Trophoblast cell (in vitro differentiated cells and primary cell): ENCODE measurements at regions not wholly inside any gene's neighbourhood (a gene's known extent, or its start where the extent isn't known, plus 50 kb on each side); places are given as distances from the start of the nearest gene placed in this dataset.

ENCODE experiments used
- DNase-seq, 2 donors: peaks; one replicate each; pipeline ENCODE4 v3.0.0-alpha.2; 2016
- H2AFZ ChIP-seq: 2 replicates; pipeline ENCODE4 v1.6.1; 2013; ENCODE audit warnings: low read length, moderate library complexity, mild to moderate bottlenecking; ENCODE audit not compliant: insufficient read depth, poor library complexity
- H2AK5ac ChIP-seq: 2 replicates; pipeline ENCODE4 v1.6.1; 2013; ENCODE audit warnings: mild to moderate bottlenecking, low read length
- H2BK120ac ChIP-seq: 2 replicates; pipeline ENCODE4 v1.6.1; 2013; ENCODE audit warnings: low read length, mild to moderate bottlenecking, moderate library complexity; ENCODE audit not compliant: insufficient read depth, poor library complexity
- H2BK12ac ChIP-seq: 2 replicates; pipeline ENCODE4 v1.6.1; 2013; ENCODE audit warnings: mild to moderate bottlenecking, low read length, moderate library complexity
- H2BK5ac ChIP-seq: 2 replicates; pipeline ENCODE4 v1.6.1; 2013; ENCODE audit warnings: low read length, low read depth, moderate library complexity, mild to moderate bottlenecking; ENCODE audit not compliant: poor library complexity
- H3K14ac ChIP-seq: 2 replicates; pipeline ENCODE4 v1.6.1; 2013; ENCODE audit warnings: mild to moderate bottlenecking, low read length
- H3K18ac ChIP-seq: 2 replicates; pipeline ENCODE4 v1.6.1; 2013; ENCODE audit warnings: mild to moderate bottlenecking, low read length
- H3K23ac ChIP-seq: 2 replicates; pipeline ENCODE4 v1.6.1; 2013; ENCODE audit warnings: low read length
- H3K27ac ChIP-seq: 2 replicates; pipeline ENCODE4 v1.5.1; 2013; ENCODE audit warnings: low read depth, mild to moderate bottlenecking, inconsistent platforms, low read length, moderate library complexity
- H3K27me3 ChIP-seq: 2 replicates; pipeline ENCODE4 v1.6.1; 2013; ENCODE audit warnings: inconsistent platforms, mild to moderate bottlenecking, low read length, moderate library complexity; ENCODE audit not compliant: insufficient read depth
- H3K36me3 ChIP-seq, 2 experiments: 1 replicate in 1 of 2; 2 replicates in 1 of 2; pipeline ENCODE4 v1.6.1; 2013; ENCODE audit warnings: low read length in 2 of 2, mild to moderate bottlenecking in 2 of 2, moderate library complexity in 1 of 2; ENCODE audit not compliant: insufficient read depth in 2 of 2, control insufficient read depth in 1 of 2
- H3K4ac ChIP-seq: 2 replicates; pipeline ENCODE4 v1.6.1; 2013; ENCODE audit warnings: low read depth, mild to moderate bottlenecking, low read length, moderate library complexity
- H3K4me1 ChIP-seq, 2 experiments: 1 replicate in 1 of 2; 2 replicates in 1 of 2; pipeline ENCODE4 v1.6.1; 2013; ENCODE audit warnings: low read length in 2 of 2, mild to moderate bottlenecking in 2 of 2, moderate library complexity in 1 of 2; ENCODE audit not compliant: insufficient read depth in 2 of 2, control insufficient read depth in 1 of 2
- H3K4me2 ChIP-seq: 2 replicates; pipeline ENCODE4 v1.6.1; 2013; ENCODE audit warnings: inconsistent platforms, mild to moderate bottlenecking, low read length, moderate library complexity
- H3K4me3 ChIP-seq: 2 replicates; pipeline ENCODE4 v1.5.1; 2013; ENCODE audit warnings: mild to moderate bottlenecking, low read depth, low read length, inconsistent platforms
- H3K79me1 ChIP-seq: one replicate; pipeline ENCODE4 v1.6.1; 2013; ENCODE audit warnings: low read length
- H3K79me2 ChIP-seq: 2 replicates; pipeline ENCODE4 v1.6.1; 2013; ENCODE audit warnings: low read length, mild to moderate bottlenecking; ENCODE audit not compliant: control insufficient read depth, insufficient read depth, poor library complexity
- H3K9ac ChIP-seq: 2 replicates; pipeline ENCODE4 v1.6.1; 2013; ENCODE audit warnings: mild to moderate bottlenecking, low read length
- H3K9me3 ChIP-seq: 2 replicates; pipeline ENCODE4 v1.6.1; 2013; ENCODE audit warnings: low read depth, mild to moderate bottlenecking, control low read depth, inconsistent platforms, low read length; ENCODE audit not compliant: insufficient read depth
- H4K12ac ChIP-seq: 2 replicates; pipeline ENCODE4 v1.6.1; 2013; ENCODE audit warnings: low read depth, mild to moderate bottlenecking, low read length, moderate library complexity
- H4K8ac ChIP-seq: 2 replicates; pipeline ENCODE4 v1.6.1; 2013; ENCODE audit warnings: low read depth, mild to moderate bottlenecking, low read length, moderate library complexity
- H4K91ac ChIP-seq: one replicate; pipeline ENCODE4 v1.6.1; 2013; ENCODE audit warnings: low read depth, mild to moderate bottlenecking, low read length, moderate library complexity
- WGBS: extraction: QIAGEN DNeasy Blood & Tissue Kit; methylation state at CpG from one replicate; pipeline ENCODE4 v1.1.7; 2013; ENCODE audit warnings: missing lambda C conversion rate; ENCODE audit not compliant: insufficient read length, insufficient coverage; ENCODE audit errors: extremely low coverage; 5-methylcytosine and 5-hydroxymethylcytosine counted together

DNA sequence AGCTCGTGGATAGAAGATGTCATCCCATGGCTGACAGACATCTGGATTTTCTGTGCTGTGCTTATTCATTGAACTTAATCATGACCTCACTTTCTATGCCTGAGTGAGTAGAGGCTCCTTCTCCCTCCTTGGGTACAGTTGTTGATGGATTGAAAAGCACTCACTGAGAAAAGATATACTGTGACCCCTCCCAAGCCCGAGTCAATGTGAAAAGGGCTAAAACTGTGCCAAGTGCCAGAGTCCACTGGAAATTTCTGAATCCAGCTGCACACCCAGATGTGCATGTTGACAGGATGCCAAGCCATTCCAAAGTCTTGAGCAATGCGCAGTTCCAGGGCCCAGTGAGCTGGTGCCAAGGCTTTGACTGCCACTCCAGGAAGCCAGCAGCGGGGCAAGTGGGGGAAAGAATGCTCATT, 473.0 kb downstream of the NTRK2 start:
- no CpG with 5 or more reads among the region's 4 CpGs for WGBS
- H4K12ac ChIP-seq: no peak overlapping the region
- no peak for DNase-seq
- no peak overlapping the region for H3K4ac ChIP-seq
- no peak overlapping the region for H2AK5ac ChIP-seq
- no peaks in the 10 kb centered on the region for H3K36me3 ChIP-seq
- no peaks in the 10 kb centered on the region for H3K27me3 ChIP-seq
- no peak overlapping the region for H3K4me2 ChIP-seq
- no peak overlapping the region for H2BK120ac ChIP-seq
- H3K9me3 ChIP-seq: no peaks in the 10 kb centered on the region
- H3K79me1 ChIP-seq: no peaks in the 10 kb centered on the region
- no peak overlapping the region for H3K27ac ChIP-seq
- no peaks in the 10 kb centered on the region for H3K79me2 ChIP-seq
- no peak overlapping the region for H3K4me3 ChIP-seq
- no peak overlapping the region for H2BK12ac ChIP-seq
- no peak overlapping the region for H3K18ac ChIP-seq
- H2BK5ac ChIP-seq: no peak overlapping the region
- no peak overlapping the region for H4K91ac ChIP-seq
- no peak overlapping the region for H3K9ac ChIP-seq
- no peak overlapping the region for H3K14ac ChIP-seq
- H4K8ac ChIP-seq: no peak overlapping the region
- H3K4me1 ChIP-seq: no peaks in the 10 kb centered on the region
- no peak overlapping the region for H3K23ac ChIP-seq
- no peak overlapping the region for H2AFZ ChIP-seq

DNA sequence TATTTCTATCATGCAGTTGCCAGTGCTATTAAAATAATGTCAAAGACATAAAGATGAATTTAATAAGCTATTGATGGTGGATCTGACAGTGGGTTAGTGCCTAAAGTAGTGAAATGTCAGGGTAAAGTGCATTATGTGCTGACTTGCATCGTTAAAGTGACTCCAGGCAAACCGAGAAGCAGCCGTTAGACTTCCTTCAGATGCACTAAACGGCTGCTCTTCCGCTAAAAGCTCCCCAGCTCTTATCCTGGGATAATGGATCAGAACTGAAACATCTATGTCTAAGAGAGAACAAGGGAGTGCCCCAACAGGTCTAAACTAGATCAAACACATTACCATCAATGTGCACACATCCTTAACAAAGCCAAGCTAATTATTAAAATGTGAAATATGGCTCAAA, 468.2 kb downstream of the NTRK2 start:
- Histone ChIP-seq H3K23ac (no peak overlapping the region), H3K27me3 (no peaks in the 10 kb centered on the region), H4K91ac (no peak overlapping the region), H3K18ac (no peak overlapping the region), H4K12ac (no peak overlapping the region), H2AK5ac (no peak overlapping the region), H3K14ac (no peak overlapping the region), H3K4me1 (no peaks in the 10 kb centered on the region), H3K36me3 (no peaks in the 10 kb centered on the region), H3K4me3 (no peak overlapping the region), H3K79me2 (no peaks in the 10 kb centered on the region), H3K9me3 (no peaks in the 10 kb centered on the region), H3K79me1 (no peaks in the 10 kb centered on the region), H2BK120ac (no peak overlapping the region), H3K4me2 (no peak overlapping the region), H3K9ac (no peak overlapping the region), H3K4ac (no peak overlapping the region), H3K27ac (no peak overlapping the region), H4K8ac (no peak overlapping the region), H2BK12ac (no peak overlapping the region), H2AFZ (no peak overlapping the region), H2BK5ac (no peak overlapping the region)
- no peak for DNase-seq
- no CpG with 5 or more reads among the region's 5 CpGs for WGBS

DNA sequence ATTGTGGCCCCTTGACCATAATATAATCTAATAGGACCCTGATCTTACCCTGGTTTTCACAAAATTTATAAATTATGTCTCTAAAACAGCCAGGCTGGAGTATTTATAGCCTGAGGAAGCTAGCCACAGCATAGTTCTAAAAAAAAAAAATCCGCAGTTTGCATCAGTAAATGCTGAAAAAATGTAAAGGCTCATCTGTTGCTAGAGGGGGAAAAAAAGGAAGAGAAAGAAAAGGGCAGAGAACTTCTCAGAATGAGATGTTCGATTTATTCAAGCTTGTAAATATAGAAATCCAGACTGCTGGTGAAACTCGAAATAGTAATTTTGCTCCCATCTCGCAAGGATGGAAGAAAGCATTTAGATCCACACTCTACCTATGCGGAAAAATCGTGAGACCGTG, 467.5 kb downstream of the NTRK2 start:
- no CpG with 5 or more reads among the region's 7 CpGs for WGBS
- no peak overlapping the region for H3K4ac ChIP-seq
- H3K4me3 ChIP-seq: no peak overlapping the region

DNA sequence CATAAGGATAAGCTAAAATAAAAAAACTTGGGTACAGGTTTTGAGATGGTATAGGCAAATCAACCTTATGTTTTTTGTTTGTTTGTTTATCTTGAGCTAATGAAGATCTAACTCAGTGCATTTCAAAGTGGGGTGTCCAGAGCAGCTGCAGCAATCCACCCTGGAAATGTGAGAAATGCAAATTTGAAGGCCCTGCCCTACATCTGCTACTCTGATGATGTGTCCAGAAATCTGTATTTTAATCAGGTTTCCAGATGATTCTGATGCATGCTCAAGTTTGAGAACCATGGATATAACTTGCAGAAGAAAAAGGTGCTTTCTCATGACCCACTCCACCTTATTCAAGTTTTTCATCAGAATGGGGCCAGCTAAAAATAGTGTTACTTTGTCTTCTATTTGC, 467.0 kb downstream of the NTRK2 start:
- H3K79me1 ChIP-seq: no peaks in the 10 kb centered on the region
- H2BK120ac ChIP-seq: no peak overlapping the region
- H2BK12ac ChIP-seq: no peak overlapping the region
- H3K36me3 ChIP-seq: no peaks in the 10 kb centered on the region
- no peak overlapping the region for H3K4ac ChIP-seq
- DNase-seq: no peak
- H3K4me1 ChIP-seq: no peaks in the 10 kb centered on the region
- no peak overlapping the region for H3K14ac ChIP-seq
- no peak overlapping the region for H4K91ac ChIP-seq
- no peak overlapping the region for H3K27ac ChIP-seq
- no peak overlapping the region for H2AK5ac ChIP-seq
- H3K4me2 ChIP-seq: no peak overlapping the region
- H4K8ac ChIP-seq: no peak overlapping the region
- H3K9ac ChIP-seq: no peak overlapping the region
- H3K4me3 ChIP-seq: no peak overlapping the region
- H3K23ac ChIP-seq: no peak overlapping the region
- no peaks in the 10 kb centered on the region for H3K27me3 ChIP-seq
- no peak overlapping the region for H3K18ac ChIP-seq
- H2BK5ac ChIP-seq: no peak overlapping the region
- H3K79me2 ChIP-seq: no peaks in the 10 kb centered on the region
- H4K12ac ChIP-seq: no peak overlapping the region
- no peaks in the 10 kb centered on the region for H3K9me3 ChIP-seq
- H2AFZ ChIP-seq: no peak overlapping the region

More for the DNA sequence above, 467.5 kb downstream of the NTRK2 start:
- no peak overlapping the region for H2BK5ac ChIP-seq
- H2BK12ac ChIP-seq: no peak overlapping the region
- no peak overlapping the region for H3K18ac ChIP-seq
- no peaks in the 10 kb centered on the region for H3K79me1 ChIP-seq
- H3K23ac ChIP-seq: no peak overlapping the region
- no peak overlapping the region for H4K12ac ChIP-seq
- no peaks in the 10 kb centered on the region for H3K4me1 ChIP-seq
- no peaks in the 10 kb centered on the region for H3K27me3 ChIP-seq
- no peak overlapping the region for H4K8ac ChIP-seq
- no peaks in the 10 kb centered on the region for H3K36me3 ChIP-seq
- no peak for DNase-seq
- no peaks in the 10 kb centered on the region for H3K9me3 ChIP-seq
- no peak overlapping the region for H2AFZ ChIP-seq
- no peak overlapping the region for H2AK5ac ChIP-seq
- no peak overlapping the region for H3K27ac ChIP-seq
- H3K79me2 ChIP-seq: no peaks in the 10 kb centered on the region
- H3K9ac ChIP-seq: peak overlapping the region; percentile 19
- H2BK120ac ChIP-seq: no peak overlapping the region
- H3K4me2 ChIP-seq: no peak overlapping the region
- no peak overlapping the region for H4K91ac ChIP-seq
- no peak overlapping the region for H3K14ac ChIP-seq
